Liver (tissue), 6 donors: ENCODE measurements at regions not wholly inside any gene's neighbourhood (a gene's known extent, or its start where the extent isn't known, plus 50 kb on each side); places are given as distances from the start of the nearest gene placed in this dataset.
"Not testable (repeated sequence)": the region's sequence is repeated elsewhere in the genome, so short reads cannot be mapped to it uniquely, and the experiment has no call there.

Experiments used
- DNase-seq: peaks from one replicate; pipeline ENCODE4 v3.0.0-alpha.2; 2017; ENCODE audit warnings: low spot score
- H3K27ac ChIP-seq, 2 donors: one replicate each; pipeline ENCODE4 v1.7.0; 2013; ENCODE audit warnings: inconsistent platforms in 2 of 2, low read length in 2 of 2, control low read depth in 1 of 2, low read depth in 1 of 2, mild to moderate bottlenecking in 1 of 2
- H3K27me3 ChIP-seq, 4 donors: one replicate each; pipeline versions ENCODE4 v1.6.1 to v1.7.0; 2013; ENCODE audit warnings: low read length in 3 of 4, inconsistent platforms in 1 of 4, mild to moderate bottlenecking in 1 of 4, moderate library complexity in 1 of 4; ENCODE audit not compliant: control insufficient read depth in 4 of 4, insufficient read depth in 4 of 4
- H3K36me3 ChIP-seq, 4 donors: one replicate each; pipeline versions ENCODE4 v1.6.1 to v1.7.0; 2013; ENCODE audit warnings: low read length in 3 of 4, mild to moderate bottlenecking in 3 of 4, low read depth in 1 of 4, moderate library complexity in 1 of 4; ENCODE audit not compliant: control insufficient read depth in 4 of 4, insufficient read depth in 3 of 4
- H3K4me1 ChIP-seq, 4 donors: one replicate each; pipeline versions ENCODE4 v1.6.1 to v1.7.0; 2013; ENCODE audit warnings: low read length in 3 of 4, mild to moderate bottlenecking in 3 of 4, moderate library complexity in 1 of 4; ENCODE audit not compliant: control insufficient read depth in 4 of 4, insufficient read depth in 4 of 4
- H3K4me3 ChIP-seq, 3 donors: one replicate each; pipeline versions ENCODE4 v1.6.1 to v1.7.0; 2013; ENCODE audit warnings: low read length in 3 of 3, control low read depth in 1 of 3, low read depth in 1 of 3, mild to moderate bottlenecking in 1 of 3
- H3K9ac ChIP-seq, 2 donors: one replicate each; pipeline ENCODE4 v1.7.0; 2013; ENCODE audit warnings: low read length in 2 of 2, mild to moderate bottlenecking in 2 of 2, moderate library complexity in 2 of 2, control low read depth in 1 of 2, low read depth in 1 of 2
- H3K9me3 ChIP-seq, 4 donors: one replicate each; pipeline versions ENCODE4 v1.6.1 to v1.7.0; 2013; ENCODE audit warnings: low read length in 3 of 4; ENCODE audit not compliant: control insufficient read depth in 4 of 4
- WGBS: extraction: QIAGEN DNeasy Blood & Tissue Kit; methylation state at CpG from one replicate; pipeline ENCODE4 v1.1.7; 2013; 5-methylcytosine and 5-hydroxymethylcytosine counted together
- donor health status: healthy.
- donor health status: healthy.
- donor health status: healthy.

DNA sequence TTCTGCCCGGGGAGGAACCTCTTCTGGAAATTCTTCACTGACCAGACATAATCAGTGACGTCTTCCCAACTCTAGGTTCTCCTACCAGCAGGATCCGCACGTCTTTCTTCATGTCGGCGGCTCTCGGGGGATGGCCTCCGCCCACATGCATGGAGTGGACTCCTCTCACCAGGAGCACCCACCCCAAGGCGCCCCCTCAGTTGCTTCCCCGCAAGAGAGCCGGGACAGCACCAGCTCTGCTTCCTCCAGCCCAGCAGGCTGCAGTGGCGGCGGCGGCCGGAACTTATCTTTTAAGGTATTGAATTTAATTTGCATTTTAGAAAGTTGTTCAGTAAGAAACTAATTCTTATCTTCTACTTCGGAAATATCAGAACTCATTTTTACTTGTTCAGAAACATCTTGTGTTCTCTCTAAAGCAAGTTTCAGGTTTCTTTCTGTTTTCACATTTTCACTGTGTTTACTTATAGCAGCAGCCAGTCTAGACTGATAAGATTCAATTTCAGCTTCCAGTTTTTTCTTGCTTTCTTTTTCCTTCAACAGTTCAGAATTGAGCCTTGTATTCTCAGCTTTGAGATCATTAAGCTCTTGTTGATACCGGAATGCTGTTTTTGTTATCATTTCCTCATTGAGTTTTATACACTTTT is 343.5 kb downstream of the TUBA3C start:
- not testable (repeated sequence) for H3K27me3 ChIP-seq, H3K36me3 ChIP-seq, DNase-seq, H3K4me1 ChIP-seq, H3K27ac ChIP-seq, H3K9me3 ChIP-seq, H3K4me3 ChIP-seq, H3K9ac ChIP-seq
- 82% methylated on average over 17 of the region's 17 CpGs for WGBS

DNA sequence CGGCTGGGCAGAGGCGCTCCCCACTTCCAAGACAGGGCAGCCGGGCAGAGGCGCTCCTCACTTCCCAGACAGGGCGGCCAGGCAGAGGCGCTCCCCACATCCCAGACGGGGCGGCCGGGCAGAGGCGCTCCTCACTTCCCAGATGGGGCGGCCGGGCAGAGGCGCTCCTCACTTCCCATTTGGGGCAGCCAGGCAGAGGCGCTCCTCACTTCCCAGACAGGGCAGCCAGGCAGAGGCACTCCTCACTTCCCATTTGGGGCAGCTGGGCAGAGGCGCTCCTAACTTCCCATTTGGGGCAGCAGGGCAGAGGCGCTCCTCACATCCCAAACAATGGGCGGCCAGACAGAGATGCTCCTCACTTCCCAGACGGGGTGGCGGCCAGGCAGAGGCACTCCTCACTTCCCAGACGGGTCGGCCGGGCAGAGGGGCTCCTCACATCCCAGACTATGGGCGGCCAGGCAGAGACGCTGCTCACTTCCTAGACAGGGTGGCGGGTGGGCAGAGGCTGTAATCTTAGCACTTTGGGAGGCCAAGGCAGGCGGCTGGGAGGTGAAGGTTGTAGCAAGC is 344.4 kb downstream of the TUBA3C start:
- not testable (repeated sequence) for H3K9me3 ChIP-seq, H3K9ac ChIP-seq, H3K36me3 ChIP-seq, DNase-seq, H3K27ac ChIP-seq, H3K4me1 ChIP-seq, H3K27me3 ChIP-seq, H3K4me3 ChIP-seq
- 88% methylated on average over 26 of the region's 26 CpGs for WGBS

DNA sequence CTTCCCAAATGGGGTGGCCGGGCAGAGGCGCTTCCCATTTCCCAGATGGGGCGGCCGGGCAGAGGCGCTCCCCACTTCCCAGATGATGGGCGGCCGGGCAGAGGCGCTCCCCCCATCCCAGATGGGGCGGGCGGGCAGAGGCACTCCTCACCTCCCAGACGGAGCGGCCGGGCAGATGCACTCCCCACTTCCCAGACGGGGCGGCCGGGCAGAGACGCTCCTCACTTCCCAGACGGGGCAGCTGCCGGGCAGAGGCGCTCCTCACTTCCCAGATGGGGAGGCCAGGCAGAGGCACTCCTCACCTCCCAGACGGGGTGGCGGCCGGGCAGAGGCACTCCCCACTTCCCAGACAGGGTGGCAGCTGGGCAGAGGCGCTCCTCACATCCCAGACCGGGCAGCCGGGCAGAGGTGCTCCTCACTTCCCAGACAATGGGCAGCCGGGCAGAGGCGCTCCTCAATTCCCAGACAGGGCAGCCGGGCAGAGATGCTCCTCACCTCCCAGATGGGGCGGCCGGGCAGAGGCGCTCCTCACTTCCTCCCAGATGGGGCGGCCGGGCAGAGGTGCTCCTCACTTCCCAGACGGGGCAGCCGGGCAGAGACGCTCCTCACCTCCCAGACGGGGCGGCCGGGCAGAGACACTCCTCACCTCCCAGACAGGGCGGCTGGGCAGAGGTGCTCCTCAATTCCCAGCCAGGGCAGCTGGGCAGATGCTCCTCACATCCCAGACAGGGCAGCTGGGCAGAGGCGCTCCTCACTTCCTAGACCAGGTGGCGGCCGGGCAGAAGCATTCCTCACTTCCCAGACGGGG is 345.0 kb downstream of the TUBA3C start:
- H3K27me3 ChIP-seq, H3K27ac ChIP-seq, DNase-seq, H3K36me3 ChIP-seq, H3K4me1 ChIP-seq, H3K9me3 ChIP-seq, H3K4me3 ChIP-seq, H3K9ac ChIP-seq: not testable (repeated sequence)
- 94% methylated on average over 45 of the region's 45 CpGs for WGBS

DNA sequence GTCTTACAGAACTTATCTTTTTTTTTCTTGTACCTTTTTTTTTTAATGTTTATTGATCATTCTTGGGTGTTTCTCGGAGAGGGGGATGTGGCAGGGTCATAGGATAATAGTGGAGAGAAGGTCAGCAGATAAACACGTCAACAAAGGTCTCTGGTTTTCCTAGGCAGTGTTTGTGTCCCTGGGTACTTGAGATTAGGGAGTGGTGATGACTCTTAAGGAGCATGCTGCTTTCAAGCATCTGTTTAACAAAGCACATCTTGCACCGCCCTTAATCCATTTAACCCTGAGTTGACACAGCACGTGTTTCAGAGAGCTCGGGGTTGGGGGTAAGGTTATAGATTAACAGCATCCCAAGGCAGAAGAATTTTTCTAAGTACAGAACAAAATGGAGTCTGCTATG is 345.9 kb downstream of the TUBA3C start:
- not testable (repeated sequence) for H3K9me3 ChIP-seq, H3K36me3 ChIP-seq, DNase-seq, H3K9ac ChIP-seq, H3K4me1 ChIP-seq, H3K27me3 ChIP-seq, H3K27ac ChIP-seq, H3K4me3 ChIP-seq
- WGBS, result 58% methylated on average over 5 of the region's 5 CpGs

DNA sequence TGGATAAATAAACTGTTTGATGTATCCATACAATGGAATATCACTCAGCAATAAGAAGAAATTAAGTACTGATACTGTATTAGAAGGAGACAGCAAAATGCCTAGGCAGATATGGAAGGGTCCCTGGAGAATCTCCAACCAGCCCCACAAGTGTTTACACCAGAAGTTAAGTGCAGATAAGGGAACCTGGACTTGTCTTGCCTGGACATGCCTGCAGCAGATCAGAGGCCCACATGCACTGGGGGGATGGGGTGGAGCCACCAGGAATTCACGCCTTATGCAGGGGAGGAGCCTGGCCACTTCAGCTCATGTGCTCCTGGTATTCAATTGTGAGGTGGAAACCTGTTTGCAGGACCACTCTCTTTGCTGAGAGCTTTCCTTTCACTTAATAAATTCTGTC is 356.9 kb downstream of the TUBA3C start:
- H3K9me3 ChIP-seq, H3K4me1 ChIP-seq, H3K4me3 ChIP-seq, DNase-seq, H3K9ac ChIP-seq, H3K27ac ChIP-seq, H3K27me3 ChIP-seq, H3K36me3 ChIP-seq: not testable (repeated sequence)
- 47% methylated on average over 1 of the region's 1 CpG for WGBS

DNA sequence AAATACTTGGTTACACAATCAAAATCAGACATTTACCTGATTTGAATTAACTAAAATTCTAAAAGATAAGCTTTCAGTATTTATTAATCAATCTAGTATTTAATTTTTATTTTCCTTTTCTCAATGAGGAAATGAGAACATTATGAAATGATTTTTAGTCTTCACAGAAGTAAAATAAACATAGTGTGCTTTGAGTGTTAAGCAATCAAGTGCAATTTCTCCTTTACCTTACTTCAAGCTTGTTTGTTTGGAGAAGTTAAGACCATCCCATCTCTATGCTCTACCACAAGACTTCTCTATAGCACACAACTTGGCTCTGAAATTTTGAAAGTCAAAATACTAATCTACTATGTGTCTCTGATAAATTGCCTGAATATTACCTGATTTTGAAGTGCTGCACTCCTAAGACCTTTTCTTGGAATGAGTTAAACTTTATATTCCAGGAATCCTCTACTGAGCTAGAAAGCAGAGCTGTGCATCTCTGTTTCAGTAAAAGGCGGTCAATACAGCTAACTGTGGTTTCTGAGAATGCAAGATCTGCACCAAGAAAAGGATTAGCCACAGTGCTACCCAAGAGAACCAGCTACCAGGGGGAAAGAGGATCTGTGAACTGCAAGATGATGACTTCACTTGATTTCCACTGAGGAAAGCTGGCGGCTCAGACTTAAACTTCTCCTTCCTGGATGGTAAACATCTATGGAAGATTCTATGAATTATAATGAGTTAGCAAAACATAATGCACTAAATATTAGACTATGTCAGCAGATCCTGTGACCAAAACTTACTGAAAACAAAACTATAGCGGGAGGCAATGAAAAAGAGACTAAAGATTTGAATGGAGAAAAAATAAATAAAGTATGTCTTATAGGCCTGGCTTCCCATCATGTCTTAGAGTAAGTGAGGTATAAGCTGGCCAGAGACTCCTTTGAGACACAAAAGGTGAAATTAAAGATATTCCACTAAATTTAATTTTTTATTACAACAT is 358.7 kb downstream of the TUBA3C start:
- H3K9ac ChIP-seq, H3K9me3 ChIP-seq, DNase-seq, H3K36me3 ChIP-seq, H3K27ac ChIP-seq, H3K27me3 ChIP-seq, H3K4me1 ChIP-seq, H3K4me3 ChIP-seq: not testable (repeated sequence)
- 44% methylated on average over 3 of the region's 3 CpGs for WGBS
